Activated CD8-positive, alpha-beta T cell treated with anti-CD3 and anti-CD28 coated beads for 36 hours (primary cell): ENCODE measurements at regions not wholly inside any gene's neighbourhood (a gene's known extent, or its start where the extent isn't known, plus 50 kb on each side); places are given as distances from the start of the nearest gene placed in this dataset.

Experiments
- ATAC-seq: fragments of 200-7000 bp; cut with Tn5 transposase; one replicate; pipeline ENCODE4 v1.10.0; 2021; ENCODE audit warnings: mild to moderate bottlenecking, moderate library complexity
- CTCF ChIA-PET: fragments of 350-600 bp; sonication (Branson Sonifier 250); formaldehyde crosslinking; loops from one replicate; lab custom pipeline; 2021; ENCODE audit warnings: antibody characterized with exemption; lab: Charles Lee
- POLR2A ChIA-PET: fragments of 350-600 bp; sonication (Branson Sonifier 250); formaldehyde crosslinking; loops from one replicate; lab custom pipeline; 2021; ENCODE audit warnings: antibody characterized with exemption; lab: Charles Lee
- DNase-seq: peaks from one replicate; pipeline ENCODE4 v3.0.0-alpha.2; 2020
- H3K27ac Mint-ChIP-seq: one replicate; pipeline ENCODE4 v1.8.0; 2021; ENCODE audit warnings: mild to moderate bottlenecking, mixed read lengths
- H3K27me3 Mint-ChIP-seq: one replicate; pipeline ENCODE4 v1.8.0; 2021; ENCODE audit warnings: mixed read lengths
- H3K36me3 Mint-ChIP-seq: one replicate; pipeline ENCODE4 v1.8.0; 2021; ENCODE audit warnings: low read depth, mixed read lengths
- H3K4me1 Mint-ChIP-seq: one replicate; pipeline ENCODE4 v1.8.0; 2021; ENCODE audit warnings: low read depth, mixed read lengths
- H3K4me3 Mint-ChIP-seq: one replicate; pipeline ENCODE4 v1.8.0; 2021; ENCODE audit warnings: mild to moderate bottlenecking, moderate library complexity, mixed read lengths
- H3K9me3 Mint-ChIP-seq: one replicate; pipeline ENCODE4 v1.8.0; 2021; ENCODE audit warnings: mixed read lengths
- intact Hi-C: fragments of 100-400 bp; cut with micrococcal nuclease; formaldehyde crosslinking; loops from one replicate; pipeline ENCODE4 v1.10.0; 2022
- TF ChIP-seq, protein P1 (sequence below): fragments of 200-600 bp; IDR thresholded peaks from one replicate; pipeline ENCODE4 v1.8.0; 2022; ENCODE audit warnings: antibody characterized with exemption, mild to moderate bottlenecking

DNA sequence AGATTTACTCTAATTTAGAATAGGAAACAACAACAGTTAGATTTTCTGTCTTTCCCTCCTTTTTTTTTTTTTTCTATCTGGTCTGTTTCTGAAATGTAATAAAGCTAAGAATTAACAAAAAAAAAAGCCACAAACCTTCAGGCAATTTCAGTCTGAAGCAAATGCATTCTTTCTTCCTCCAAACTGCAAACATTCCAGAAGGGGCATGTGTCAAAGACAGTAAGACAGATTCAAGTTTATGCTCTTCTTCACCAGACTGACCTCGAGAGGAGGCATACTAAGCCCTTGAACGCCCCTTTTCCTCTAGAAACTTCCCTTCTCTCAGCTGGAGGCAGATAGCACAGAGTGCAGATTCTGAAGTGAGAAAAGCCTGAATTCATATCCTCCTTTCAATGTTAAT, 654.6 kb upstream of the LMCD1 start:
- no peak overlapping the region for H3K4me3 Mint-ChIP-seq
- H3K4me1 Mint-ChIP-seq, result no peaks in the 10 kb centered on the region
- intact Hi-C loops, result no loop called here
- DNase-seq (no peak), ATAC-seq (no peak)
- H3K27me3 Mint-ChIP-seq, result no peaks in the 10 kb centered on the region
- ChIA-PET CTCF (no interaction called here), POLR2A (no interaction called here)
- H3K27ac Mint-ChIP-seq, result no peak overlapping the region
- TF ChIP-seq, protein P1, sequence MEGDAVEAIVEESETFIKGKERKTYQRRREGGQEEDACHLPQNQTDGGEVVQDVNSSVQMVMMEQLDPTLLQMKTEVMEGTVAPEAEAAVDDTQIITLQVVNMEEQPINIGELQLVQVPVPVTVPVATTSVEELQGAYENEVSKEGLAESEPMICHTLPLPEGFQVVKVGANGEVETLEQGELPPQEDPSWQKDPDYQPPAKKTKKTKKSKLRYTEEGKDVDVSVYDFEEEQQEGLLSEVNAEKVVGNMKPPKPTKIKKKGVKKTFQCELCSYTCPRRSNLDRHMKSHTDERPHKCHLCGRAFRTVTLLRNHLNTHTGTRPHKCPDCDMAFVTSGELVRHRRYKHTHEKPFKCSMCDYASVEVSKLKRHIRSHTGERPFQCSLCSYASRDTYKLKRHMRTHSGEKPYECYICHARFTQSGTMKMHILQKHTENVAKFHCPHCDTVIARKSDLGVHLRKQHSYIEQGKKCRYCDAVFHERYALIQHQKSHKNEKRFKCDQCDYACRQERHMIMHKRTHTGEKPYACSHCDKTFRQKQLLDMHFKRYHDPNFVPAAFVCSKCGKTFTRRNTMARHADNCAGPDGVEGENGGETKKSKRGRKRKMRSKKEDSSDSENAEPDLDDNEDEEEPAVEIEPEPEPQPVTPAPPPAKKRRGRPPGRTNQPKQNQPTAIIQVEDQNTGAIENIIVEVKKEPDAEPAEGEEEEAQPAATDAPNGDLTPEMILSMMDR, result no peak
- H3K36me3 Mint-ChIP-seq, result no peaks in the 10 kb centered on the region
- H3K9me3 Mint-ChIP-seq, result no peaks in the 10 kb centered on the region

DNA sequence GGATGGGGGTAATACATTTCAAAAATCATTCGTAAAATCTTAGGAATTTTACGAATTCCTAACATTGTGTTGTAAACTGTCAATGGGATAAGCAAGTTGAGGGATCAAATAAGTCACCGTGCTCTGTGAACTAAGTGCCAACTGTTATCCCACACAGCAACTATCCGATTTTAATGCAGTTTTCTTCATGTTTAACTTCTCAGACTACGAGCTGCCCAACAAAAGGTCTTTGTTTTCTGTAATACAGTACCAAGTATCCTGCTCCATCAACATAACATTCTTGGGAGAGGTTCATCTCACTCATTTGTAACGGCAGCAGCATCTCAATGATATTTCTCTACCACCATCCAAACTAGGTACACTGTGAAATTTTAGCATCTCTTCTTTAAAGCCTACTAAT, 654.1 kb upstream of the LMCD1 start:
- ChIA-PET CTCF (no interaction called here), POLR2A (no interaction called here)
- Mint-ChIP-seq H3K4me3 (no peak overlapping the region), H3K36me3 (no peaks in the 10 kb centered on the region), H3K27me3 (no peaks in the 10 kb centered on the region), H3K27ac (no peak overlapping the region), H3K4me1 (no peaks in the 10 kb centered on the region), H3K9me3 (no peaks in the 10 kb centered on the region)
- ATAC-seq (no peak), DNase-seq (no peak)
- TF ChIP-seq, protein P1, result no peak
- intact Hi-C loops, result no loop called here

DNA sequence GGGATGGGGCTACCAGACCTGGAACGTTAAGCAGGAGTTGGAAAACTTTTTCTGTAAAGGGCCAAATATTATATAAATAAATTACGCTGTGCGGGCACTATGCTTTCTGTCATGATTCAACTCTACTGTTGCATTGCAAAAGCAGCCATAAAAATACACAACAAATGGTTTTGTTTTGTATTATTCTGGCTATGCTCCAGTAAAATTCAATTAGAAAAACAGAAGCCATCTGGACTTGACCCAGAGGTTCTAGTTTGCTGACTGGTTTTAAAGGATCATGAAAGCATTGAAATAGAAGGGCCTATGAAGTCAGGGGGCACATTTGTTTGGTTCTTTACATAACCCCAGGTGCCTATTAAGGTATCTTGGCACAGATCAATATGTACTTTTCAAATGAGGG, 647.4 kb upstream of the LMCD1 start:
- ATAC-seq, result no peak
- Mint-ChIP-seq H3K36me3 (no peaks in the 10 kb centered on the region), H3K4me1 (no peaks in the 10 kb centered on the region), H3K9me3 (no peaks in the 10 kb centered on the region), H3K27me3 (no peaks in the 10 kb centered on the region), H3K4me3 (no peak overlapping the region), H3K27ac (no peak overlapping the region)
- no peak for DNase-seq
- POLR2A ChIA-PET, result no interaction called here
- TF ChIP-seq, protein P1, result no peak
- intact Hi-C loops, result no loop called here
- CTCF ChIA-PET, result no interaction called here

DNA sequence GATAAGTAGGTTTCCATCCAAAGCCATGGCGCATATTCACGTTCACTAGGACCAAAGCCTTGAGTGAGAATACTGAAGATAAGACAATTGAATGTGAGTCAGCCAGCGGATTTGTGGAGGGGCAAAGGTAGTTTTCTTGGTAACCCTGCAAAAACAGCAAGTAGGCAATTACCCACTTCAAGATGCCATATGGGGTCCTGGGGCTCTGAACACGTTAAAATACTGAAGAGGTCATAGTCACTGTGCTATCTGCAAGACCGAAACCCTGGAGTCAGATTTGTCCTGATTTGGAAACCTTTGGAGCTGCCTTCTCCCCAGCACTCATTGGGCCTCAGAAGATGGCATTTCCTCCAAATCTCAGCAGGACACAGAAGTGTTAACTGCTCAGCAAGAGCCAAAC, 646.9 kb upstream of the LMCD1 start:
- H3K9me3 Mint-ChIP-seq, result no peaks in the 10 kb centered on the region
- H3K27ac Mint-ChIP-seq, result no peak overlapping the region
- TF ChIP-seq, protein P1, result no peak
- no peaks in the 10 kb centered on the region for H3K4me1 Mint-ChIP-seq
- no peak overlapping the region for H3K4me3 Mint-ChIP-seq
- ChIA-PET CTCF (no interaction called here), POLR2A (no interaction called here)
- no peaks in the 10 kb centered on the region for H3K27me3 Mint-ChIP-seq
- intact Hi-C loops, result no loop called here
- DNase-seq, result no peak
- no peaks in the 10 kb centered on the region for H3K36me3 Mint-ChIP-seq
- ATAC-seq, result no peak

DNA sequence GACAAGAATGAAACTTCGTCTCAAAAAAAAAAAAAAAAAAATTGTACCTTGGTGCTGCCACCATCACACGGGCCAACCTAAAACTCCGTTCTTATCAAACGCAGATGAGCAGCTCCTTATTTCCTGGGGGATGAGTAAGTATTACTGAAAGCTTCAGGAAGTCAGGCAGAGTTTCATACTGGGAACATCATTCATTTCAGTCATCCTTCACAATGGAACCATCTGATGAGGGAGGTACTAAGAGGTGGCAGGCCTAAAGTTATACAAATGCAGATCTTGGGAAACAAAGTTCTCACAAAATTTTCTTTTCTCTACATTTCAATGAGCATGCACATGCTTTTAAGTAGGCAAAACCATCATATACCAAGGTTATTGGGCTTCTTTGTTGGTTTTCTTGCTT, 636.0 kb upstream of the LMCD1 start:
- ChIA-PET CTCF (no interaction called here), POLR2A (no interaction called here)
- H3K4me3 Mint-ChIP-seq, result no peak overlapping the region
- DNase-seq (no peak), ATAC-seq (no peak)
- no peaks in the 10 kb centered on the region for H3K4me1 Mint-ChIP-seq
- no peaks in the 10 kb centered on the region for H3K36me3 Mint-ChIP-seq
- peaks cover 4% of the 10 kb centered on the region for H3K9me3 Mint-ChIP-seq
- TF ChIP-seq, protein P1, result no peak
- H3K27ac Mint-ChIP-seq, result no peak overlapping the region
- intact Hi-C loops, result no loop called here
- no peaks in the 10 kb centered on the region for H3K27me3 Mint-ChIP-seq
